ENCODE measurements at regions not wholly inside any gene's neighbourhood (a gene's known extent, or its start where the extent isn't known, plus 50 kb on each side); places are given as distances from the start of the nearest gene placed in this dataset.

GRCh38 chr12:25423355-25424050, 129.6 kb downstream of the LMNTD1 start:
- TF ChIP-seq CTCF (IDR thresholded peaks at IDR 0.05; ENCODE audit: poor library complexity, severe bottlenecking) (no peak), TAF1 (IDR thresholded peaks at IDR 0.05; ENCODE audit: low read depth) (no peak), EP300 (conservative IDR thresholded peaks at IDR 0.05; ENCODE audit: poor library complexity, severe bottlenecking) (no peak), REST (IDR thresholded peaks at IDR 0.05; ENCODE audit: borderline replicate concordance) (no peak), POLR2AphosphoS5 (IDR thresholded peaks at IDR 0.05) (no peak)

All from neural cell (in vitro differentiated cells).